GM12873 (cell line): ENCODE measurements at regions not wholly inside any gene's neighbourhood (a gene's known extent, or its start where the extent isn't known, plus 50 kb on each side); places are given as distances from the start of the nearest gene placed in this dataset.
A peak's percentile ranks its signal among the peaks of the same experiment; 100 is the strongest.

Source experiments
- TF ChIP-seq, protein P1 (sequence below): IDR thresholded peaks from 2 replicates; pipeline ENCODE4 v1.5.1; 2012; ENCODE audit warnings: low read depth, mild to moderate bottlenecking, moderate library complexity, low read length, control low read depth; ENCODE audit not compliant: insufficient read depth; ENCODE audit errors: missing control alignments

DNA sequence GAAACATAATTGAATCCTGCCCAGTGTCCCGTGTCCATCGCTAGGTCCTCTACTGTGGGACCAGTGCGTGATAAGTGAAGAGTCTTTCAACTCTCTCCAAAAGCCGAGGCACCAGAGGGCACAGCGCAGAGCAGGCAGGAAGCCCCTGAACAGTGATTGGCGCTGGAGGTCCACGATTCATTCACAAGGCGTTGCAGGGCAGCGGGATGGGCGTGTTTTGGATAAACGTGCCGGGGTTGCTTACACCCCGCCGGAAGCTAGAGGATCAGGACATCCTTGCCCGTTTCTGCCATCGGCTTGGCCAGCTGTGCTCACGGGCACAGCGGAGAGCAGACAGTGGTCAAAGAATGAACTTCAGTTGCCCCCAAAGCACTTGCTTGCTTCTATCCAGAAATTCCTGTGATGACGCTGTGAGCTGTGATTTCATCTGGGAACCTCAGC is 86.0 kb upstream of the PFKP start:
- TF ChIP-seq, protein P1, sequence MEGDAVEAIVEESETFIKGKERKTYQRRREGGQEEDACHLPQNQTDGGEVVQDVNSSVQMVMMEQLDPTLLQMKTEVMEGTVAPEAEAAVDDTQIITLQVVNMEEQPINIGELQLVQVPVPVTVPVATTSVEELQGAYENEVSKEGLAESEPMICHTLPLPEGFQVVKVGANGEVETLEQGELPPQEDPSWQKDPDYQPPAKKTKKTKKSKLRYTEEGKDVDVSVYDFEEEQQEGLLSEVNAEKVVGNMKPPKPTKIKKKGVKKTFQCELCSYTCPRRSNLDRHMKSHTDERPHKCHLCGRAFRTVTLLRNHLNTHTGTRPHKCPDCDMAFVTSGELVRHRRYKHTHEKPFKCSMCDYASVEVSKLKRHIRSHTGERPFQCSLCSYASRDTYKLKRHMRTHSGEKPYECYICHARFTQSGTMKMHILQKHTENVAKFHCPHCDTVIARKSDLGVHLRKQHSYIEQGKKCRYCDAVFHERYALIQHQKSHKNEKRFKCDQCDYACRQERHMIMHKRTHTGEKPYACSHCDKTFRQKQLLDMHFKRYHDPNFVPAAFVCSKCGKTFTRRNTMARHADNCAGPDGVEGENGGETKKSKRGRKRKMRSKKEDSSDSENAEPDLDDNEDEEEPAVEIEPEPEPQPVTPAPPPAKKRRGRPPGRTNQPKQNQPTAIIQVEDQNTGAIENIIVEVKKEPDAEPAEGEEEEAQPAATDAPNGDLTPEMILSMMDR = no peak

DNA sequence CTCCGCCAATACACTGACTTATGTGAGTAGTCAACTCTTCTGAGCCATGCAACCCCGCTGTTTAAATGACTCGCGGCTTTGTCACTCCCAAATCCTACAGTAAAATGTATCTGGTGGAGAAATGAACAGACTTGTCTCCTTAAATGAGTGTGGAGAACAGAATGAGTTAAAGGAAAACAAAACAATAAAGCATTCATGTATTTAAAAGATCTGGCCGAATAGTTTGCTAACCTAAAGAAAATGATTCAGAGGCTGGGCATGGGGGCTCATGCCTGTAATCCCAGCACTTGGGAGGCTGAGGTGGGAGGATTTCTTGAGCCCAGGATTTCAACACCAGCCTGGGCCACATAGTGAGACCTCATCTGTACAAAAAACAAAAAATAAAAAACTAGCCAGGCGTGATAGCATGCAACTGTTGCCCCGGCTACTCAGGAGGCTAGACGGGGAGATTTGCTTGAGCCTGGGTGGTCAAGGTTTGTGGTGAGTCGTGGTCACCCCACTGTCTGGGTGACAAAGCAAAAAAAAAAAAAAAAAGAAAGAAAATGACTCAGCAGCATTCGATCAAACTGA is 86.5 kb upstream of the PFKP start:
- TF ChIP-seq, protein P1 = no peak

DNA sequence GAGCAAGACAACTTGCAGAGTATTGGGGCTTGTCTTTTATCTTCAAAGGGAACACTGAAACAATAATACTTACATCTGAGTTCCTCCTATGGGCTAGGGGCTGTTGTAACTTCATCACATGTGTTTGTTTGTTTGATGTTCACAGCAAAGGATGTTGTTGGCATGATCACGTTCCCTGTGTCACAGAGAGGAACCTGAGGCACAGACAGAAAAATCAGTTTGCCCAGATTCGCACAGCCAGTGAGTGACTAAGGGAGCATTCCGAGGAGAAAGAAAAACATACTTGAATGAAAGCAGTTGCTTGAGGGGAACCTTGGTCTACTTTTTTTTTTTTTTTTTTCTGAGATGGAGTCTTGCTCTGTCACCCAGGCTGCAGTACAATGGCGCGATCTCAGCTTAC is 87.2 kb upstream of the PFKP start:
- TF ChIP-seq, protein P1 = no peak

DNA sequence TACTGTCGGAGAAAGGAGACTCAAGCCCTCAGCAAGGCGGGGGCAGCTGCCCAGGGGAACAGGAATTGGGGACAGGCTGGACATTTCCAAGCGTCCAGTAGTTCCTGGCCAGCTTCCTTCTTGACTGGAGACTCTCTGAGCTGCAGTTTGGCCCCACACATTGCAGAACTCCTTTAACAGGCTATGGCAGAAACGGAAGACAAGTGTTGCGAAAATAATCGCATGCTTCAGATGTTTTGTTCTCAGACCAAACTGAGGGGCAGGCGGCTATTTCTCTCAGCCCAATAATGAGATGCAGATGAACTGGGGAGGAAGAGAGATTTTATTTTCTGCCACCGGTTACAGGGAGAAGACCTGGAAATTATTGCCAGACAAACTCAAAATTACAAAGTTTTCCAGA is 88.0 kb upstream of the PFKP start:
- TF ChIP-seq, protein P1 = no peak

DNA sequence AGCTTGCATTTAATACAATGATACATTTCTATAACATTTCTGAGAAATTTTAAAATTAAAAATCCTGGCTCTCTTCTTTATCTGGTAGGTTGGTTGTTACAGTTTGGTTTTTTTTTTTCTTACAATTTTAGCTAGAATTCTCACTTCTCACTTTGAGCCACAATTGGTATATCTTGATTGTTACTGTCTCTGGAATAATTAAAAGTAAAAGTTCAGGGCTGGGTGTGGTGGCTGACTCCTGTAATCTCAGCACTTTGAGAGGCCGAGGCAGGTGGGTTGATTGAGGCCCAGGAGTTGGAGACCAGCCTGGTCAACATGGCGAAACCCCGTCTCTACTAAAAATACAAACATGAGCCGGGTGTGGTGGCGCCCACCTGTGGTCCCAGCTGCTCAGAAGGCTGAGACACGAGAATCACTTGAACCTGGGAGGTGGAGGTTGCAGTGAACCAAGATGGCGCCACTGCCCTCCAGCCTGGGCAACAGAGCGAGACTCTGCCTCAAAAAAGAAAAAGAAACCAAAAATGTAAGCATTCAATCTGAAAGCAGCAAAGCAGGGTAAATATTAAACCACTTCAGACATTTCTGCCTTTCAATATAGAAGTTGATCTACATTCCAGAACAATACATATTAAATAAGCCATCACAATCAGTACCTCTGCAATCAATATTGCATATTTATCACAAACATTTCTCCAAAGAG is 88.6 kb upstream of the PFKP start:
- TF ChIP-seq, protein P1 = no peak

DNA sequence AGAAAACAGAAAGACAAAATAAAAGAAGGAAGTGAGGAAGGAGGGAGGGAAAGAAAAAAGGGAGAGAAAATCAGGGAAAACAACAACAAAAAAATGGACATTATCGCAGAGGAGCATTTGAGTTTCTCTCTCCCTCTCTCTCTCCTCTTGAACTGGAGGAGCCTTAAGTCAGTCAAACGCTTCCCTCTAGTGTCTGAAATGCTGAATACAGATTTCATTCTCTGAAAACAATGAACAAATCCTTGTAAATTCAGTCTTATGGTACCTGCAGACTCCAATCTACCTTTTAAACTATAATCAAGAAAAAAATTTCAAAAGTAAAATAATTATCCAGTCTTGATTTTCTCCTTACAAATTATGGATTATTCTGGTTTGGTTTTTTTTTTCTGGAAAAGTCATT is 89.2 kb upstream of the PFKP start:
- TF ChIP-seq, protein P1 = peak; percentile 41

DNA sequence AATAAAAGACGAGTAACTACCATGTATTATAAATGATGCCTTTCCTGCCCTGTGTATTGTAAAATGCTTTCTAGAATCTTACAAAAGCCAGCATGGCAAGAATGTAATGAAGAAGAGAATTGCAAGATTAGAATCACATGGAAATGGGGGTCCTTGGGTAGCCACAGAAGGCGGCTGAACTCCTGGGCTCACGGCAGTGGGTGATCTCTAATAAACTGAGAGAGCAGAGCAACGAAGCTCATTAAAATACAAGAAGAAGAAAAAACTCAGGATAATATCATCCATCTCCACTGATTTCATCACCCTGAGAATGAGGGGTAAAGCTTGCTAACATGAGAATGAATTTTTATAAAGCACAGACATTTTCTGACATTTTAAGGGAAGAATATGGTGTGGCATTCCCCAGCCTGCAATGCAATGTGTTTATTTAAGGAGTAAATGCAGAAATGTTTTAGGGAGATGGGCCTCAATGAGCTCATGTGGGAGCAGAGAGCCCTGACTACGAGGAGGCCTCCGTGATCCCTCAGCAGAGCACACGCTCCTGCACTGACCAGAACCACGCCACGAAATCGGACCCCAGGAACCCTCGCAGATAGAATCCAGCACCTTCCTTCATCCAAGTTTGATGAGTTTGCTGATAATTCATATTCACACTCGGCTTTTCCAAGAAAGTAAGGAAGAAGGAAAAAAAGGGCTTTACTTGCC is 92.7 kb upstream of the PFKP start:
- TF ChIP-seq, protein P1 = no peak
